SU-DHL-6 (cell line): ENCODE measurements at regions not wholly inside any gene's neighbourhood (a gene's known extent, or its start where the extent isn't known, plus 50 kb on each side); places are given as distances from the start of the nearest gene placed in this dataset.

Experiments used
- EZH2phosphoT487 ChIP-seq: fragments of 200-600 bp; sonication (generic), shearing (Covaris generic); conservative IDR thresholded peaks from 2 replicates; pipeline ENCODE4 v1.6.1; 2018; ENCODE audit warnings: mild to moderate bottlenecking, antibody characterized with exemption, low read length, moderate library complexity, mixed read lengths
- TF ChIP-seq, protein P1 (sequence below): fragments of 200-600 bp; sonication (generic); IDR thresholded peaks from one replicate; pipeline ENCODE4 v1.5.1; 2017; ENCODE audit warnings: antibody characterized with exemption, mild to moderate bottlenecking, low read length, moderate library complexity; ENCODE audit not compliant: insufficient read depth, poor library complexity, severe bottlenecking

DNA sequence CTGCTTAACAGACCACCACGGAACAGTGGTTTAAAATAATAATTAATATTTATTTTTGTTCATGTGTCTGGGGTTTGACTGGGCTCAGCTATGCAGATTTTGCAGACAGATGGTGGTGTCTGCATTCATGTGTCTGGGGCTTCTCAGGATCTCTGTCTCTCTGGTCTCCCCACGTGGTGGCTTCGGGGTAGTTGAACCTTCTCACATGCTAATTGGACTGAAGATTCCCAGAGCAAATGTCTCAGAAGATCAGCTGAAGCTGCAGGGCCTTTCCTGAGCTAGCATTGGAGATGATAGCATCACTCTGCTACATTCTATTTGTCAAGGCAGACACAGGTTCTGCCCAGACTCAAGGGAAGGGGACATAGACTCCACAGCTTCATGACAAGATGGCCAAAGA, 109.1 kb upstream of the DNAH14 start:
- TF ChIP-seq, protein P1, sequence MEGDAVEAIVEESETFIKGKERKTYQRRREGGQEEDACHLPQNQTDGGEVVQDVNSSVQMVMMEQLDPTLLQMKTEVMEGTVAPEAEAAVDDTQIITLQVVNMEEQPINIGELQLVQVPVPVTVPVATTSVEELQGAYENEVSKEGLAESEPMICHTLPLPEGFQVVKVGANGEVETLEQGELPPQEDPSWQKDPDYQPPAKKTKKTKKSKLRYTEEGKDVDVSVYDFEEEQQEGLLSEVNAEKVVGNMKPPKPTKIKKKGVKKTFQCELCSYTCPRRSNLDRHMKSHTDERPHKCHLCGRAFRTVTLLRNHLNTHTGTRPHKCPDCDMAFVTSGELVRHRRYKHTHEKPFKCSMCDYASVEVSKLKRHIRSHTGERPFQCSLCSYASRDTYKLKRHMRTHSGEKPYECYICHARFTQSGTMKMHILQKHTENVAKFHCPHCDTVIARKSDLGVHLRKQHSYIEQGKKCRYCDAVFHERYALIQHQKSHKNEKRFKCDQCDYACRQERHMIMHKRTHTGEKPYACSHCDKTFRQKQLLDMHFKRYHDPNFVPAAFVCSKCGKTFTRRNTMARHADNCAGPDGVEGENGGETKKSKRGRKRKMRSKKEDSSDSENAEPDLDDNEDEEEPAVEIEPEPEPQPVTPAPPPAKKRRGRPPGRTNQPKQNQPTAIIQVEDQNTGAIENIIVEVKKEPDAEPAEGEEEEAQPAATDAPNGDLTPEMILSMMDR, result no peak
- TF ChIP-seq EZH2phosphoT487, result no peak
